Keratinocyte (primary cell): ENCODE measurements at regions not wholly inside any gene's neighbourhood (a gene's known extent, or its start where the extent isn't known, plus 50 kb on each side); places are given as distances from the start of the nearest gene placed in this dataset.

Source experiments
- DNase-seq: peaks from one replicate; pipeline ENCODE4 v3.0.0-alpha.2; 2011; ENCODE audit warnings: low read depth, missing footprints, low spot score
- FAIRE-seq: peaks from 2 replicates; lab custom pipeline; 2011; peaks lifted over from hg19 to GRCh38; lab: Jason Lieb, UNC
- H2AFZ ChIP-seq: 2 replicates; pipeline ENCODE4 v1.6.0; 2012; ENCODE audit warnings: low read length, control low read depth, inconsistent platforms; ENCODE audit not compliant: control insufficient read depth
- H3K27ac ChIP-seq: 2 replicates; pipeline ENCODE4 v1.5.1; 2011; ENCODE audit warnings: low read length; ENCODE audit not compliant: control insufficient read depth, insufficient read depth
- H3K27me3 ChIP-seq: 3 replicates; pipeline ENCODE4 v1.6.0; 2011; ENCODE audit warnings: low read length; ENCODE audit not compliant: control insufficient read depth, insufficient read depth; ENCODE audit errors: extremely low read depth
- H3K36me3 ChIP-seq, 2 experiments: 2 replicates in 1 of 2; 3 replicates in 1 of 2; pipeline ENCODE4 v1.5.1; 2011; ENCODE audit warnings: low read length in 2 of 2, mild to moderate bottlenecking in 1 of 2; ENCODE audit not compliant: control insufficient read depth in 2 of 2, insufficient read depth in 2 of 2; ENCODE audit errors: extremely low read depth in 1 of 2
- H3K4me1 ChIP-seq: 3 replicates; pipeline ENCODE4 v1.5.1; 2011; ENCODE audit warnings: low read length; ENCODE audit not compliant: control insufficient read depth, insufficient read depth; ENCODE audit errors: extremely low read depth
- H3K4me2 ChIP-seq: 3 replicates; pipeline ENCODE4 v1.6.0; 2011; ENCODE audit warnings: low read depth, low read length; ENCODE audit not compliant: control insufficient read depth, insufficient read depth; ENCODE audit errors: extremely low read depth
- H3K4me3 ChIP-seq, 3 experiments: fragments of 200-600 bp in 1 of 3; sonication (generic) in 1 of 3; 2 replicates in 2 of 3; 3 replicates in 1 of 3; pipeline ENCODE4 v1.5.1; 2011 to 2016; ENCODE audit warnings: low read length in 3 of 3, mild to moderate bottlenecking in 3 of 3, control low read depth in 2 of 3, inconsistent platforms in 1 of 3, low read depth in 1 of 3, mixed read lengths in 1 of 3, mixed run types in 1 of 3, moderate library complexity in 1 of 3; ENCODE audit not compliant: control insufficient read depth in 2 of 3, insufficient read depth in 2 of 3; ENCODE audit errors: extremely low read depth in 1 of 3
- H3K79me2 ChIP-seq: 2 replicates; pipeline ENCODE4 v1.6.0; 2012; ENCODE audit warnings: low read length; ENCODE audit not compliant: control insufficient read depth, insufficient read depth
- H3K9ac ChIP-seq: 3 replicates; pipeline ENCODE4 v1.6.0; 2011; ENCODE audit warnings: low read length; ENCODE audit not compliant: control insufficient read depth, insufficient read depth; ENCODE audit errors: extremely low read depth
- H3K9me1 ChIP-seq: 3 replicates; pipeline ENCODE4 v1.6.0; 2011; ENCODE audit warnings: low read length; ENCODE audit not compliant: control insufficient read depth, insufficient read depth; ENCODE audit errors: extremely low read depth
- H3K9me3 ChIP-seq: 2 replicates; pipeline ENCODE4 v1.5.1; 2012; ENCODE audit warnings: low read depth, low read length; ENCODE audit not compliant: control insufficient read depth
- H4K20me1 ChIP-seq: 3 replicates; pipeline ENCODE4 v1.6.0; 2011; ENCODE audit warnings: low read length; ENCODE audit not compliant: control insufficient read depth, insufficient read depth; ENCODE audit errors: extremely low read depth
- EZH2 ChIP-seq: IDR thresholded peaks from one replicate; pipeline ENCODE4 v1.6.1; 2012; ENCODE audit warnings: inconsistent platforms, mild to moderate bottlenecking, low read length, moderate library complexity
- dilution Hi-C: fragments of 300-500 bp; cut with MboI; formaldehyde crosslinking; loops from one replicate; pipeline ENCODE4 v1.7.0; 2020; ENCODE audit warnings: low sequenced_read_pairs; ENCODE audit not compliant: extremely low pct_ligation_motif_present
- TF ChIP-seq, protein P1 (sequence below), 3 experiments: IDR thresholded peaks in 1 of 3; conservative IDR thresholded peaks in 1 of 3; optimal IDR thresholded peaks in 1 of 3; 2 replicates in 2 of 3; 3 replicates in 1 of 3; pipeline versions ENCODE3 to v1.5.1; 2011; ENCODE audit warnings: low read length in 3 of 3, mild to moderate bottlenecking in 3 of 3, moderate library complexity in 2 of 3, control low read depth in 1 of 3, inconsistent platforms in 1 of 3; ENCODE audit not compliant: insufficient read depth in 2 of 3; ENCODE audit errors: extremely low read depth in 1 of 3

DNA sequence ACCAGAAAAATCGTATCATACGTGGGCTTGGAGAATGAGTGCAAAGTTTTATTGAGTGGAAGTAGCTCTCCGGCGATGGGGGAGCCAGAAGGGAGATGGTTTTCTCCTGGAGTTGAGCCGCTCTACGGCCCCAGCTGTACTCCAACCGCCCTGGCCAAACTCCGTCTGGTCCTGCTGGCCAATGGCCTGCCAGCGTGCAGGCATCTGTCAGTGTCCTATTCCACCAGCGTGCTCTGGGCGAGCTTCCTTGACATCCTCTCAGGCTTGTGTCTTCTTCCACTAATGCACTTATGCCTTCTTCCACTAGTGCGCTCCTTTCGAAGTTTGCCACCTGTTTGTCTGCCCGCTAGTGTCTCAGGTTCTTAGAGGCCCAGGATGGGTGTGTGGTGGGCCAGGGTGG is 345.5 kb upstream of the CDH19 start:
- DNase-seq, result no peak
- FAIRE-seq, result no peak
- no peaks in the 10 kb centered on the region for H3K27me3 ChIP-seq
- H3K9me3 ChIP-seq, result no peaks in the 10 kb centered on the region
- no peak for TF ChIP-seq EZH2
- TF ChIP-seq, protein P1, sequence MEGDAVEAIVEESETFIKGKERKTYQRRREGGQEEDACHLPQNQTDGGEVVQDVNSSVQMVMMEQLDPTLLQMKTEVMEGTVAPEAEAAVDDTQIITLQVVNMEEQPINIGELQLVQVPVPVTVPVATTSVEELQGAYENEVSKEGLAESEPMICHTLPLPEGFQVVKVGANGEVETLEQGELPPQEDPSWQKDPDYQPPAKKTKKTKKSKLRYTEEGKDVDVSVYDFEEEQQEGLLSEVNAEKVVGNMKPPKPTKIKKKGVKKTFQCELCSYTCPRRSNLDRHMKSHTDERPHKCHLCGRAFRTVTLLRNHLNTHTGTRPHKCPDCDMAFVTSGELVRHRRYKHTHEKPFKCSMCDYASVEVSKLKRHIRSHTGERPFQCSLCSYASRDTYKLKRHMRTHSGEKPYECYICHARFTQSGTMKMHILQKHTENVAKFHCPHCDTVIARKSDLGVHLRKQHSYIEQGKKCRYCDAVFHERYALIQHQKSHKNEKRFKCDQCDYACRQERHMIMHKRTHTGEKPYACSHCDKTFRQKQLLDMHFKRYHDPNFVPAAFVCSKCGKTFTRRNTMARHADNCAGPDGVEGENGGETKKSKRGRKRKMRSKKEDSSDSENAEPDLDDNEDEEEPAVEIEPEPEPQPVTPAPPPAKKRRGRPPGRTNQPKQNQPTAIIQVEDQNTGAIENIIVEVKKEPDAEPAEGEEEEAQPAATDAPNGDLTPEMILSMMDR (optimal IDR thresholded peaks at IDR 0.05 in 1 of 3, IDR thresholded peaks at IDR 0.05 in 1 of 3, conservative IDR thresholded peaks at IDR 0.05 in 1 of 3; ENCODE audit: extremely low read depth in 1 of 3, insufficient read depth in 2 of 3, low read length in 3 of 3), result no peak
- H3K36me3 ChIP-seq, result no peaks in the 10 kb centered on the region
- H3K9ac ChIP-seq, result no peak overlapping the region
- H2AFZ ChIP-seq, result no peak overlapping the region
- no peak overlapping the region for H3K27ac ChIP-seq
- H3K9me1 ChIP-seq, result no peaks in the 10 kb centered on the region
- H3K4me1 ChIP-seq, result no peaks in the 10 kb centered on the region
- H3K79me2 ChIP-seq, result no peaks in the 10 kb centered on the region
- dilution Hi-C loops, result no loop called here
- H4K20me1 ChIP-seq, result no peaks in the 10 kb centered on the region
- no peak overlapping the region for H3K4me3 ChIP-seq
- H3K4me2 ChIP-seq, result no peak overlapping the region

DNA sequence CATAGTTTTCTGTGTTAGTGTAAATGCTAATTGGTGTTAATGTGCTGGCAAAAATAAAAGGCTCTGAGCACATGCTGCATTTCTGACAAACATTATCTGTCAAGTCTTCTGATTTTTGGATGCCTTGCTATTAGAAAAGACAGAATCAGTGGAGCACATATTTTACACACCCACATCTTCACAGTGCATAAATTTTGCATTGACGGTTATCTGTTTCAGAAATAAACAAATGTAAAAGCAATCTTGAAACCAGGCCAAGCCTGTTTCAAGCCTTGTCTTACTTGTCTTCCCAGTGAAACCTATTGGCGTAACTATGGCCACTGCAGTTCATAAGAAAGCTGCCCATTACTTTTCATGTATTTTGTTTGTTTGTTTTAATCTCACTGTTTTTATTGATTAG is 333.7 kb upstream of the CDH19 start:
- DNase-seq, result no peak
- no peak overlapping the region for H3K4me2 ChIP-seq
- no peak for FAIRE-seq
- H3K4me3 ChIP-seq, result no peak overlapping the region
- H3K27ac ChIP-seq, result no peak overlapping the region
- H2AFZ ChIP-seq, result no peak overlapping the region
- H3K9me3 ChIP-seq, result no peaks in the 10 kb centered on the region
- H4K20me1 ChIP-seq, result no peaks in the 10 kb centered on the region
- no peaks in the 10 kb centered on the region for H3K9me1 ChIP-seq
- TF ChIP-seq, protein P1 (optimal IDR thresholded peaks at IDR 0.05 in 1 of 3, IDR thresholded peaks at IDR 0.05 in 1 of 3, conservative IDR thresholded peaks at IDR 0.05 in 1 of 3; ENCODE audit: extremely low read depth in 1 of 3, insufficient read depth in 2 of 3, low read length in 3 of 3), result no peak
- no peak for TF ChIP-seq EZH2
- dilution Hi-C loops, result no loop called here
- H3K79me2 ChIP-seq, result no peaks in the 10 kb centered on the region
- no peaks in the 10 kb centered on the region for H3K27me3 ChIP-seq
- H3K36me3 ChIP-seq, result no peaks in the 10 kb centered on the region
- H3K4me1 ChIP-seq, result no peaks in the 10 kb centered on the region
- no peak overlapping the region for H3K9ac ChIP-seq
